HEK293 (cell line): ENCODE measurements at regions not wholly inside any gene's neighbourhood (a gene's known extent, or its start where the extent isn't known, plus 50 kb on each side); places are given as distances from the start of the nearest gene placed in this dataset.

ENCODE experiments used
- CTCF ChIA-PET: fragments of 350-600 bp; formaldehyde crosslinking; extraction: SDS; loops from one replicate; lab custom pipeline; 2021; ENCODE audit warnings: antibody characterized with exemption; lab: Yijun Ruan, JAX
- POLR2A ChIA-PET: fragments of 300-600 bp; formaldehyde crosslinking; extraction: SDS; loops from one replicate; lab custom pipeline; 2020; ENCODE audit warnings: antibody characterized with exemption, inconsistent platforms; lab: Yijun Ruan, JAX
- H3K27ac ChIP-seq: fragments of 200-500 bp; sonication (Bioruptor generic); 2 replicates; pipeline ENCODE4 v1.5.1; 2014; ENCODE audit warnings: low read depth, low read length, control low read depth, inconsistent platforms; ENCODE audit errors: extremely low read depth
- H3K36me3 ChIP-seq, 2 experiments: fragments of 200-500 bp in 1 of 2; sonication (Bioruptor generic) in 1 of 2; 1 replicate in 1 of 2; 2 replicates in 1 of 2; pipeline ENCODE4 v1.5.1; 2014 to 2017; ENCODE audit warnings: inconsistent platforms in 2 of 2, low read length in 2 of 2; ENCODE audit not compliant: control insufficient read depth in 2 of 2, insufficient read depth in 1 of 2
- H3K4me1 ChIP-seq: fragments of 200-500 bp; sonication (Bioruptor generic); 2 replicates; pipeline ENCODE4 v1.5.1; 2014; ENCODE audit warnings: mild to moderate bottlenecking, low read length, inconsistent platforms; ENCODE audit not compliant: control insufficient read depth, insufficient read depth
- H3K4me3 ChIP-seq: 2 replicates; pipeline ENCODE4 v1.5.1; 2011; ENCODE audit warnings: low read depth, mild to moderate bottlenecking, control low read depth, low read length, moderate library complexity
- H3K9me3 ChIP-seq: fragments of 200-500 bp; sonication (Bioruptor generic); 2 replicates; pipeline ENCODE4 v1.5.1; 2014; ENCODE audit warnings: low read depth, low read length, inconsistent platforms; ENCODE audit not compliant: control insufficient read depth, insufficient read depth
- GFI1B ChIP-seq: fragments of 450-650 bp; formaldehyde crosslinking; IDR thresholded peaks from 2 replicates; pipeline ENCODE4 v1.5.1; 2016; ENCODE audit warnings: missing biosample characterization, missing genetic modification characterization
- HOXC10 ChIP-seq: sonication (generic); formaldehyde crosslinking; IDR thresholded peaks from 2 replicates; pipeline ENCODE4 v1.8.1; 2023; ENCODE audit warnings: mild to moderate bottlenecking, missing genetic modification reagents
- REPIN1 ChIP-seq: fragments of 450-650 bp; formaldehyde crosslinking; IDR thresholded peaks from 2 replicates; pipeline ENCODE4 v1.5.1; 2017; ENCODE audit warnings: missing biosample characterization, missing genetic modification characterization, low read depth
- SCRT2 ChIP-seq: fragments of 450-650 bp; formaldehyde crosslinking; IDR thresholded peaks from 2 replicates; pipeline ENCODE4 v1.5.1; 2016; ENCODE audit warnings: missing biosample characterization, missing genetic modification characterization
- SP3 ChIP-seq: fragments of 450-650 bp; formaldehyde crosslinking; IDR thresholded peaks from 2 replicates; pipeline ENCODE4 v1.5.1; 2016; ENCODE audit warnings: missing biosample characterization, missing genetic modification characterization
- TCF7L2 ChIP-seq: IDR thresholded peaks from 2 replicates; pipeline ENCODE4 v1.6.1; 2011; ENCODE audit warnings: low read depth, mild to moderate bottlenecking, inconsistent platforms, low read length, moderate library complexity, borderline replicate concordance
- YY1 ChIP-seq: fragments of 450-650 bp; formaldehyde crosslinking; IDR thresholded peaks from 2 replicates; pipeline ENCODE4 v1.5.1; 2018; ENCODE audit warnings: missing biosample characterization, missing genetic modification characterization
- ZBTB20 ChIP-seq: fragments of 450-650 bp; formaldehyde crosslinking; IDR thresholded peaks from 2 replicates; pipeline ENCODE4 v1.5.1; 2016; ENCODE audit warnings: missing biosample characterization, missing genetic modification characterization
- ZNF157 ChIP-seq: fragments of 450-650 bp; formaldehyde crosslinking; IDR thresholded peaks from 2 replicates; pipeline ENCODE4 v1.5.1; 2016; ENCODE audit warnings: missing biosample characterization, missing genetic modification characterization
- ZNF19 ChIP-seq: fragments of 450-650 bp; formaldehyde crosslinking; IDR thresholded peaks from 2 replicates; pipeline ENCODE4; 2016; ENCODE audit warnings: missing biosample characterization, missing genetic modification characterization, low read depth
- ZNF404 ChIP-seq: fragments of 450-650 bp; formaldehyde crosslinking; IDR thresholded peaks from 2 replicates; pipeline ENCODE4 v1.5.1; 2017; ENCODE audit warnings: missing biosample characterization, missing genetic modification characterization
- ZNF426 ChIP-seq: fragments of 450-650 bp; formaldehyde crosslinking; IDR thresholded peaks from 2 replicates; pipeline ENCODE4 v1.5.1; 2017; ENCODE audit warnings: missing biosample characterization, missing genetic modification characterization, mild to moderate bottlenecking, inconsistent platforms, moderate library complexity
- ZNF48 ChIP-seq: fragments of 450-650 bp; formaldehyde crosslinking; IDR thresholded peaks from 2 replicates; pipeline ENCODE4 v1.5.1; 2016; ENCODE audit warnings: missing biosample characterization, missing genetic modification characterization
- ZNF561 ChIP-seq: fragments of 450-650 bp; IDR thresholded peaks from 2 replicates; pipeline ENCODE4 v1.5.1; 2018; ENCODE audit warnings: missing biosample characterization, missing genetic modification characterization, borderline replicate concordance
- ZNF76 ChIP-seq: fragments of 450-650 bp; formaldehyde crosslinking; IDR thresholded peaks from 2 replicates; pipeline ENCODE4; 2016; ENCODE audit warnings: low read depth, missing biosample characterization, missing genetic modification characterization, borderline replicate concordance
- ZNF837 ChIP-seq: fragments of 450-650 bp; formaldehyde crosslinking; IDR thresholded peaks from 2 replicates; pipeline ENCODE4 v1.5.1; 2016; ENCODE audit warnings: missing biosample characterization, missing genetic modification characterization
- ZSCAN16 ChIP-seq: fragments of 450-650 bp; formaldehyde crosslinking; IDR thresholded peaks from 2 replicates; pipeline ENCODE4 v1.5.1; 2016; ENCODE audit warnings: missing biosample characterization, missing genetic modification characterization
- TF ChIP-seq, protein P1 (sequence below): fragments of 450-650 bp; formaldehyde crosslinking; IDR thresholded peaks from 2 replicates; pipeline ENCODE4; 2016; ENCODE audit warnings: missing biosample characterization, missing genetic modification characterization
- TF ChIP-seq, protein P2 (sequence below): fragments of 450-650 bp; IDR thresholded peaks from 2 replicates; pipeline ENCODE4 v1.5.1; 2018; ENCODE audit warnings: missing biosample characterization, mild to moderate bottlenecking, missing genetic modification characterization
- TF ChIP-seq, protein P3 (sequence below): fragments of 450-650 bp; IDR thresholded peaks from 2 replicates; pipeline ENCODE4 v1.5.1; 2018; ENCODE audit warnings: missing biosample characterization, missing genetic modification characterization
- TF ChIP-seq, protein P4 (sequence below): fragments of 450-650 bp; formaldehyde crosslinking; IDR thresholded peaks from 2 replicates; pipeline ENCODE4 v1.5.1; 2017; ENCODE audit warnings: missing biosample characterization, missing genetic modification characterization

DNA sequence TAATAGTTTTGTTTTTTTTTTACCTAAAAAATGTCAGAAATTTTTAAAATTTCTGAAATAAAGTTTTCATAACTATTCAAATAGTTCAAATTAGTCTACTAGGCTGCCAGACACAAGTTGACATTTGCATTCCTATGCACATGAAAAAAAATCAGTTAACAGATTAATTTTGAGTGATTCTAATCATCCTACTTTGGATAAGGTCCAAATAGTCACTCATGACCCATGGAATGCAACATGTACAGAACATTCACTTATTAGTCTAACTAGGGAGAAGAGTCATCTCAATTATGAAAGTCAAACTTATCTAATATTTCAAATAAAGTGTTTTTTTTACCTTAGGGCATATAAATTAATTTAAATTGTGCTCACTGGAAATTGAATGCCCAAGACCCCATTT, 390.2 kb downstream of the EPM2A start (continued):
- TF ChIP-seq ZNF48 (tag by site-specific recombination): no peak
- TF ChIP-seq HOXC10 (CRISPR knock-in tag): no peak
- no peak for TF ChIP-seq YY1 (tag by site-specific recombination)
- TF ChIP-seq GFI1B (tag by site-specific recombination): no peak
- TF ChIP-seq, protein P1, sequence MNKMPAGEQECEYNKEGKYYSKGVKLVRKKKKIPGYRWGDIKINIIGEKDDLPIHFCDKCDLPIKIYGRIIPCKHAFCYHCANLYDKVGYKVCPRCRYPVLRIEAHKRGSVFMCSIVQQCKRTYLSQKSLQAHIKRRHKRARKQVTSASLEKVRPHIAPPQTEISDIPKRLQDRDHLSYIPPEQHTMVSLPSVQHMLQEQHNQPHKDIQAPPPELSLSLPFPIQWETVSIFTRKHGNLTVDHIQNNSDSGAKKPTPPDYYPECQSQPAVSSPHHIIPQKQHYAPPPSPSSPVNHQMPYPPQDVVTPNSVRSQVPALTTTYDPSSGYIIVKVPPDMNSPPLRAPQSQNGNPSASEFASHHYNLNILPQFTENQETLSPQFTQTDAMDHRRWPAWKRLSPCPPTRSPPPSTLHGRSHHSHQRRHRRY (tag by site-specific recombination): no peak
- no peak for TF ChIP-seq ZNF426
- TF ChIP-seq, protein P2, sequence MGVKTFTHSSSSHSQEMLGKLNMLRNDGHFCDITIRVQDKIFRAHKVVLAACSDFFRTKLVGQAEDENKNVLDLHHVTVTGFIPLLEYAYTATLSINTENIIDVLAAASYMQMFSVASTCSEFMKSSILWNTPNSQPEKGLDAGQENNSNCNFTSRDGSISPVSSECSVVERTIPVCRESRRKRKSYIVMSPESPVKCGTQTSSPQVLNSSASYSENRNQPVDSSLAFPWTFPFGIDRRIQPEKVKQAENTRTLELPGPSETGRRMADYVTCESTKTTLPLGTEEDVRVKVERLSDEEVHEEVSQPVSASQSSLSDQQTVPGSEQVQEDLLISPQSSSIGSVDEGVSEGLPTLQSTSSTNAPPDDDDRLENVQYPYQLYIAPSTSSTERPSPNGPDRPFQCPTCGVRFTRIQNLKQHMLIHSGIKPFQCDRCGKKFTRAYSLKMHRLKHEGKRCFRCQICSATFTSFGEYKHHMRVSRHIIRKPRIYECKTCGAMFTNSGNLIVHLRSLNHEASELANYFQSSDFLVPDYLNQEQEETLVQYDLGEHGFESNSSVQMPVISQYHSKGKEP (tag by site-specific recombination): no peak
- TF ChIP-seq ZNF157 (tag by site-specific recombination): no peak
- TF ChIP-seq, protein P3, sequence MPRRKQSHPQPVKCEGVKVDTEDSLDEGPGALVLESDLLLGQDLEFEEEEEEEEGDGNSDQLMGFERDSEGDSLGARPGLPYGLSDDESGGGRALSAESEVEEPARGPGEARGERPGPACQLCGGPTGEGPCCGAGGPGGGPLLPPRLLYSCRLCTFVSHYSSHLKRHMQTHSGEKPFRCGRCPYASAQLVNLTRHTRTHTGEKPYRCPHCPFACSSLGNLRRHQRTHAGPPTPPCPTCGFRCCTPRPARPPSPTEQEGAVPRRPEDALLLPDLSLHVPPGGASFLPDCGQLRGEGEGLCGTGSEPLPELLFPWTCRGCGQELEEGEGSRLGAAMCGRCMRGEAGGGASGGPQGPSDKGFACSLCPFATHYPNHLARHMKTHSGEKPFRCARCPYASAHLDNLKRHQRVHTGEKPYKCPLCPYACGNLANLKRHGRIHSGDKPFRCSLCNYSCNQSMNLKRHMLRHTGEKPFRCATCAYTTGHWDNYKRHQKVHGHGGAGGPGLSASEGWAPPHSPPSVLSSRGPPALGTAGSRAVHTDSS (tag by site-specific recombination): no peak
- TF ChIP-seq ZNF19 (tag by site-specific recombination): no peak
- TF ChIP-seq, all 188 proteins: peak for 0

DNA sequence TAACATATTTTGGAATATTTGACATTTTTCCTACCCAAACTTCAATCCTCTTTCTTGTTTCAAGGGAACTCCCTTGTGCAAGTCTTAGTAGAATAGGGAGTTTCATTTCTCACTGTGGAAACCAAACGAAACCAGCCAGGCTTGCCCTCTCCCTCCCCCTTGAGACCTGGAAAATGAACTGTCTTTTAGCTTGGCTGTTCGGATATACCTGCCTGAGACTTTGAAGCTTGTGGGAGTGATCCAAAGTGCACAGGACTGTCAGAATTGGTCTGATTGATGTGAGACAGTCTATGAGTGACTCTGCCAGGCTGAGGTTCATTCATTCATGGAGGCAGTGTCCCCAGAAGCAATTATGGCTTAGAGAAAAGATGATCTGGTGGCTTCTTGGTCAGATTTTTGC, 388.1 kb downstream of the EPM2A start:
- no peaks in the 10 kb centered on the region for H3K36me3 ChIP-seq
- H3K4me1 ChIP-seq: no peaks in the 10 kb centered on the region
- ChIA-PET CTCF (interaction anchor here (1.1 kb wide), 1 partner anchor 12 kb away, joined by 3 read pairs; no protein-coding TSS in a partner anchor), POLR2A (no interaction called here)
- no peaks in the 10 kb centered on the region for H3K9me3 ChIP-seq
- H3K27ac ChIP-seq: no peak overlapping the region
- no peak overlapping the region for H3K4me3 ChIP-seq
- no peak for TF ChIP-seq TCF7L2
- TF ChIP-seq REPIN1 (tag by site-specific recombination): no peak
- TF ChIP-seq SP3 (tag by site-specific recombination): no peak
- TF ChIP-seq ZNF48 (tag by site-specific recombination): no peak
- TF ChIP-seq, protein P4, sequence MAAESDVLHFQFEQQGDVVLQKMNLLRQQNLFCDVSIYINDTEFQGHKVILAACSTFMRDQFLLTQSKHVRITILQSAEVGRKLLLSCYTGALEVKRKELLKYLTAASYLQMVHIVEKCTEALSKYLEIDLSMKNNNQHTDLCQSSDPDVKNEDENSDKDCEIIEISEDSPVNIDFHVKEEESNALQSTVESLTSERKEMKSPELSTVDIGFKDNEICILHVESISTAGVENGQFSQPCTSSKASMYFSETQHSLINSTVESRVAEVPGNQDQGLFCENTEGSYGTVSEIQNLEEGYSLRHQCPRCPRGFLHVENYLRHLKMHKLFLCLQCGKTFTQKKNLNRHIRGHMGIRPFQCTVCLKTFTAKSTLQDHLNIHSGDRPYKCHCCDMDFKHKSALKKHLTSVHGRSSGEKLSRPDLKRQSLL (tag by site-specific recombination): no peak
- TF ChIP-seq ZNF561: no peak
- no peak for TF ChIP-seq ZNF76 (tag by site-specific recombination)
- TF ChIP-seq ZNF404 (tag by site-specific recombination): no peak
- no peak for TF ChIP-seq SCRT2 (tag by site-specific recombination)
- no peak for TF ChIP-seq ZSCAN16
- TF ChIP-seq ZNF837: no peak
- TF ChIP-seq ZBTB20: no peak
